ENCODE measurements at regions not wholly inside any gene's neighbourhood (a gene's known extent, or its start where the extent isn't known, plus 50 kb on each side); places are given as distances from the start of the nearest gene placed in this dataset.

DNA sequence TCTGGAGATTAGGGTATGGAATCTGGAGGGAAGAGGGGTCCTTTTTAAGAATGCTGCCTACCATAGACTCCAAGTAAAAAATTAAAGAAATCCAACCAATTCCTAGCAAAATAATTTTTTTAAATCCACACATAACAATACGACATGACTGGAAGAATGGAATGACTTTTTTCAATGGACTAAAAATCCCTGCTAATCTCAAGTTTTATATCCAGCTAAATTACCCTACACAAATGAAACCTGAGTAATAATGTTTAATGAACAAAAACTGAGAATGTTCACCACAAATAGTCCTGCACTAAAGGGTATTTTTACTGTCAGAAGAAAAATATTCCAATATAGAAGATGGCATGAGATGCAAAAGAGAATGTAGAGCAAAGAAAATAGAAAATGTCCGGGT, 220.3 kb upstream of the AGTR1 start:
- H3K27ac ChIP-seq (ENCODE audit: low read depth, low read length), result no peak overlapping the region
- no peaks in the 10 kb centered on the region for H3K9me2 ChIP-seq (replicated peaks; ENCODE audit: control insufficient read depth, low read length)
- H3K36me3 ChIP-seq (ENCODE audit: control insufficient read depth, low read length), result no peaks in the 10 kb centered on the region
- H3K9me3 ChIP-seq (ENCODE audit: control insufficient read depth, insufficient read depth, low read length), result no peaks in the 10 kb centered on the region
- no peak overlapping the region for H3K4me3 ChIP-seq (ENCODE audit: low read length)
- TF ChIP-seq, protein P1, sequence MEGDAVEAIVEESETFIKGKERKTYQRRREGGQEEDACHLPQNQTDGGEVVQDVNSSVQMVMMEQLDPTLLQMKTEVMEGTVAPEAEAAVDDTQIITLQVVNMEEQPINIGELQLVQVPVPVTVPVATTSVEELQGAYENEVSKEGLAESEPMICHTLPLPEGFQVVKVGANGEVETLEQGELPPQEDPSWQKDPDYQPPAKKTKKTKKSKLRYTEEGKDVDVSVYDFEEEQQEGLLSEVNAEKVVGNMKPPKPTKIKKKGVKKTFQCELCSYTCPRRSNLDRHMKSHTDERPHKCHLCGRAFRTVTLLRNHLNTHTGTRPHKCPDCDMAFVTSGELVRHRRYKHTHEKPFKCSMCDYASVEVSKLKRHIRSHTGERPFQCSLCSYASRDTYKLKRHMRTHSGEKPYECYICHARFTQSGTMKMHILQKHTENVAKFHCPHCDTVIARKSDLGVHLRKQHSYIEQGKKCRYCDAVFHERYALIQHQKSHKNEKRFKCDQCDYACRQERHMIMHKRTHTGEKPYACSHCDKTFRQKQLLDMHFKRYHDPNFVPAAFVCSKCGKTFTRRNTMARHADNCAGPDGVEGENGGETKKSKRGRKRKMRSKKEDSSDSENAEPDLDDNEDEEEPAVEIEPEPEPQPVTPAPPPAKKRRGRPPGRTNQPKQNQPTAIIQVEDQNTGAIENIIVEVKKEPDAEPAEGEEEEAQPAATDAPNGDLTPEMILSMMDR (IDR thresholded peaks at IDR 0.05; ENCODE audit: low read depth, low read length, poor library complexity, severe bottlenecking), result no peak
- TF ChIP-seq EZH2phosphoT487 (IDR thresholded peaks at IDR 0.05; ENCODE audit: borderline replicate concordance, low read length), result no peak
- H4K20me1 ChIP-seq (ENCODE audit: control insufficient read depth, insufficient read depth, low read depth, low read length), result no peaks in the 10 kb centered on the region
- H3K79me2 ChIP-seq (ENCODE audit: control insufficient read depth, low read length), result no peaks in the 10 kb centered on the region
- H3F3A ChIP-seq (ENCODE audit: control insufficient read depth, insufficient read depth), result no peaks in the 10 kb centered on the region
- H3K27me3 ChIP-seq (ENCODE audit: control insufficient read depth, low read length), result no peaks in the 10 kb centered on the region
- no peak overlapping the region for H3K4me2 ChIP-seq (ENCODE audit: low read length)
- no peaks in the 10 kb centered on the region for H3K4me1 ChIP-seq (ENCODE audit: control insufficient read depth, low read length)

DNA sequence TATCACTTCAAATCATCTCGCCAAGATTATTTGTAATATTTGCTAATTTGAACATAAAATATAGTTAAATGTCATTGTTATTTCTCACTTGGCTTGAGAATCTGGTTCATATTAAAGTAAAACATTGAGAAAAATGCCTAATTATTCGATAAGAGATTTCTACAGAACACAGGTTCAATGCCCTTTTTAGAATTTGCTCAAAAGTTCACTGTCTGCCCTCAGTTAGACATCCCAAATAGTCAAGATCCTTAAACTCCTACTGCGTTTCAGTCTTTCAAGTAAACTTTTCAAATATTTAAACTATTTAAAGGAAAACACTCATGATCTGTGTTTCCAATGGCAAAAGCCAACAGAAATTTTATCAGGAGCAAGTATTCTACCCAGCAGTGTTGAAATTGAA, 204.1 kb upstream of the AGTR1 start:
- Histone ChIP-seq H3K27me3 (ENCODE audit: control insufficient read depth, low read length) (no peaks in the 10 kb centered on the region), H3K4me1 (ENCODE audit: control insufficient read depth, low read length) (no peaks in the 10 kb centered on the region), H3K9me3 (ENCODE audit: control insufficient read depth, insufficient read depth, low read length) (no peaks in the 10 kb centered on the region), H3K9me2 (replicated peaks; ENCODE audit: control insufficient read depth, low read length) (no peaks in the 10 kb centered on the region), H3K79me2 (ENCODE audit: control insufficient read depth, low read length) (no peaks in the 10 kb centered on the region), H3K4me3 (ENCODE audit: low read length) (no peak overlapping the region), H3K36me3 (ENCODE audit: control insufficient read depth, low read length) (no peaks in the 10 kb centered on the region), H3F3A (ENCODE audit: control insufficient read depth, insufficient read depth) (no peaks in the 10 kb centered on the region), H3K27ac (ENCODE audit: low read depth, low read length) (no peak overlapping the region), H4K20me1 (ENCODE audit: control insufficient read depth, insufficient read depth, low read depth, low read length) (no peaks in the 10 kb centered on the region), H3K4me2 (ENCODE audit: low read length) (no peak overlapping the region)
- TF ChIP-seq, protein P1 (IDR thresholded peaks at IDR 0.05; ENCODE audit: low read depth, low read length, poor library complexity, severe bottlenecking), result no peak
- TF ChIP-seq EZH2phosphoT487 (IDR thresholded peaks at IDR 0.05; ENCODE audit: borderline replicate concordance, low read length), result no peak

DNA sequence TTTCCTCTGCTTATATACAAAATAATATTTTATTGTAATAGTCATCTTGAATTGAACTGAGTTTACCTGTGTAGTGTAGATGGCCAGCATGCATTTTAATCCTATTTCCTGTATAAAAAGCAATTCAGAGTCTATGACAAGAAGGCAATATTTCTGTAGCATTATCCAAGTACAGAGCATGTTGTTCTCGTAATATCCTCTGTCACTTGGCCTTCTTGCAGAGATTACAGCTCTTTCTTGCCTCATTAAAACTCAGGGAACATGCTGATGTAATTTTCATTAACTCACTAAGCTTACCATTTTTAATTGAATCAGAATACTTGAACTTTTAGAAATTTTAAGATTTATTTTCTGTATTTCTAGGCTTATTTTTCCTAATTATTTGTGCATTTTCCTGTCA, 203.3 kb upstream of the AGTR1 start:
- Histone ChIP-seq H3K9me2 (replicated peaks; ENCODE audit: control insufficient read depth, low read length) (no peaks in the 10 kb centered on the region), H3K27ac (ENCODE audit: low read depth, low read length) (no peak overlapping the region), H3K36me3 (ENCODE audit: control insufficient read depth, low read length) (no peaks in the 10 kb centered on the region), H3F3A (ENCODE audit: control insufficient read depth, insufficient read depth) (no peaks in the 10 kb centered on the region), H4K20me1 (ENCODE audit: control insufficient read depth, insufficient read depth, low read depth, low read length) (no peaks in the 10 kb centered on the region), H3K27me3 (ENCODE audit: control insufficient read depth, low read length) (no peaks in the 10 kb centered on the region), H3K4me1 (ENCODE audit: control insufficient read depth, low read length) (no peaks in the 10 kb centered on the region), H3K4me2 (ENCODE audit: low read length) (no peak overlapping the region), H3K79me2 (ENCODE audit: control insufficient read depth, low read length) (no peaks in the 10 kb centered on the region), H3K9me3 (ENCODE audit: control insufficient read depth, insufficient read depth, low read length) (no peaks in the 10 kb centered on the region), H3K4me3 (ENCODE audit: low read length) (no peak overlapping the region)
- TF ChIP-seq EZH2phosphoT487 (IDR thresholded peaks at IDR 0.05; ENCODE audit: borderline replicate concordance, low read length), result no peak
- TF ChIP-seq, protein P1 (IDR thresholded peaks at IDR 0.05; ENCODE audit: low read depth, low read length, poor library complexity, severe bottlenecking), result no peak

DNA sequence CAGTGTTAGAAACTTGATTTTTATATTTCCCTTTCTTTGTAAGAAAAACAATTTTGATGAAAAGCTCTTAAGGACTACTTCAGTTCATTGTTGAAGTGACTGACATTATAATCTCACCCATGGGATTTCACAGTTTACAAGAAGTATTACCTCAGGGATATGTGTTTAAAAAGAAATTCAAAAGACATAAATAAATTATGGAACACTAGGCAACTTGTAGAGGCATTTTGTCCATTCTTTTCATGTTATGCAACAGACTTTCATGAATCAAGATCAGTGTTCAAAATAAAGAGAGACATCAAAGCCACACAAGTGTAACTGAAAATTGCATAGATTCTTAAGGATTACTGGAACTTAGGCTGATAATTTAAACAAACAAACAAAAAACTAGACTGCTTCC, 196.8 kb upstream of the AGTR1 start:
- Histone ChIP-seq H3K9me2 (replicated peaks; ENCODE audit: control insufficient read depth, low read length) (no peaks in the 10 kb centered on the region), H3K4me2 (ENCODE audit: low read length) (no peak overlapping the region), H4K20me1 (ENCODE audit: control insufficient read depth, insufficient read depth, low read depth, low read length) (no peaks in the 10 kb centered on the region), H3K4me1 (ENCODE audit: control insufficient read depth, low read length) (no peaks in the 10 kb centered on the region), H3K9me3 (ENCODE audit: control insufficient read depth, insufficient read depth, low read length) (no peaks in the 10 kb centered on the region), H3K36me3 (ENCODE audit: control insufficient read depth, low read length) (no peaks in the 10 kb centered on the region), H3F3A (ENCODE audit: control insufficient read depth, insufficient read depth) (no peaks in the 10 kb centered on the region), H3K27ac (ENCODE audit: low read depth, low read length) (no peak overlapping the region), H3K27me3 (ENCODE audit: control insufficient read depth, low read length) (no peaks in the 10 kb centered on the region), H3K4me3 (ENCODE audit: low read length) (no peak overlapping the region), H3K79me2 (ENCODE audit: control insufficient read depth, low read length) (no peaks in the 10 kb centered on the region)
- TF ChIP-seq EZH2phosphoT487 (IDR thresholded peaks at IDR 0.05; ENCODE audit: borderline replicate concordance, low read length), result no peak
- TF ChIP-seq, protein P1 (IDR thresholded peaks at IDR 0.05; ENCODE audit: low read depth, low read length, poor library complexity, severe bottlenecking), result no peak
